OCI-LY1 (cell line): ENCODE measurements at regions not wholly inside any gene's neighbourhood (a gene's known extent, or its start where the extent isn't known, plus 50 kb on each side); places are given as distances from the start of the nearest gene placed in this dataset.

ENCODE experiments used
- H2AFZ ChIP-seq: fragments of 200-600 bp; sonication (generic), shearing (Covaris generic); 2 replicates; pipeline ENCODE4 v1.6.0; 2014; ENCODE audit warnings: antibody characterized with exemption, mild to moderate bottlenecking, low read length
- H3F3A ChIP-seq: fragments of 200-600 bp; sonication (generic), shearing (Covaris generic); 2 replicates; pipeline ENCODE4 v1.6.0; 2014; ENCODE audit warnings: mild to moderate bottlenecking, antibody characterized with exemption, low read length, moderate library complexity; ENCODE audit not compliant: insufficient read depth
- H3K27ac ChIP-seq: fragments of 200-600 bp; sonication (generic); 2 replicates; pipeline ENCODE4 v1.5.1; 2014; ENCODE audit warnings: low read length, mixed run types, mild to moderate bottlenecking, low read depth; ENCODE audit not compliant: poor library complexity, severe bottlenecking
- H3K27me3 ChIP-seq: fragments of 200-600 bp; sonication (generic); 2 replicates; pipeline ENCODE4 v1.6.0; 2014; ENCODE audit warnings: antibody characterized with exemption, mild to moderate bottlenecking, low read length, moderate library complexity; ENCODE audit not compliant: insufficient read depth
- H3K36me3 ChIP-seq: fragments of 200-600 bp; sonication (generic); 2 replicates; pipeline ENCODE4 v1.6.1; 2014; ENCODE audit warnings: mild to moderate bottlenecking, antibody characterized with exemption, low read length, moderate library complexity, mixed read lengths; ENCODE audit not compliant: insufficient read depth
- H3K4me1 ChIP-seq: fragments of 200-600 bp; sonication (generic); 2 replicates; pipeline ENCODE4 v1.5.1; 2014; ENCODE audit warnings: mild to moderate bottlenecking, low read length, moderate library complexity; ENCODE audit not compliant: insufficient read depth, severe bottlenecking
- H3K4me2 ChIP-seq: fragments of 200-600 bp; sonication (generic), shearing (Covaris generic); 2 replicates; pipeline ENCODE4 v1.6.1; 2014; ENCODE audit warnings: low read length
- H3K4me3 ChIP-seq: fragments of 200-600 bp; sonication (generic); 2 replicates; pipeline ENCODE4 v1.5.1; 2014; ENCODE audit warnings: low read length, low read depth, mild to moderate bottlenecking, mixed read lengths; ENCODE audit not compliant: poor library complexity, severe bottlenecking
- H3K79me2 ChIP-seq: fragments of 200-600 bp; shearing (Covaris generic); 2 replicates; pipeline ENCODE4 v1.6.1; 2016; ENCODE audit warnings: mixed run types, low read length, mixed read lengths; ENCODE audit not compliant: insufficient read depth
- H3K9ac ChIP-seq: fragments of 200-600 bp; sonication (generic), shearing (Covaris generic); 2 replicates; pipeline ENCODE4 v1.6.1; 2014; ENCODE audit warnings: mild to moderate bottlenecking, low read length, mixed read lengths
- H3K9me2 ChIP-seq: fragments of 200-600 bp; sonication (generic), shearing (Covaris generic); 2 replicates; pipeline ENCODE4 v1.6.1; 2014; ENCODE audit warnings: low read depth, mild to moderate bottlenecking, low read length, mixed read lengths
- H3K9me3 ChIP-seq: fragments of 200-600 bp; shearing (Covaris generic); 2 replicates; pipeline ENCODE4 v1.6.1; 2014; ENCODE audit warnings: low read length, mixed read lengths
- H4K20me1 ChIP-seq: fragments of 200-600 bp; sonication (generic), shearing (Covaris generic); 2 replicates; pipeline ENCODE4 v1.6.0; 2016; ENCODE audit warnings: mild to moderate bottlenecking, low read length; ENCODE audit not compliant: insufficient read depth
- EZH2 ChIP-seq: fragments of 200-600 bp; sonication (generic), shearing (Covaris generic); IDR thresholded peaks from 2 replicates; pipeline ENCODE4 v1.8.0; 2017; ENCODE audit warnings: borderline replicate concordance, mixed run types, mild to moderate bottlenecking, antibody characterized with exemption, low read length, moderate library complexity, mixed read lengths
- TF ChIP-seq, protein P1 (sequence below): fragments of 200-600 bp; sonication (generic), shearing (Covaris generic); IDR thresholded peaks from 2 replicates; pipeline ENCODE4 v1.5.1; 2017; ENCODE audit warnings: mild to moderate bottlenecking, antibody characterized with exemption, low read length, moderate library complexity, mixed read lengths

DNA sequence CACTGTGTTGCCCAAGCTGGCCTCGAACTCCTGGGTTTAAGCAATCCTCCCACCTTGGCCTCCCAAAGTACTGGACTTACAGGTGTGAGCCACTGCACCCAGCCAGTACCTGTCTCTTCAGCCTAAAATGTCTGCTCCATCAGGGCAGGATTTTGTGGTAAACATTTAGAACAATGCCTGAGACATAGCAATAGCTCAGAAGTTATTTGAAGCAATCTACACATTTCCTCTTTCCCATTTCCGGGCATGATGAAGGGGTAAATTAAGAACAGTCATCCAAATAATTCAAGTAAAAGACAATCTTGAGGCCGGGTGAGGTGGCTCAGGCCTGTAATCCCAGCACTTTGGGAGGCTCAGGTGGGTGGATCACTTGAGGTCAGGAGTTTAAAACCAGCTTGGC lies 69.0 kb upstream of the ZNF217 start:
- Histone ChIP-seq H2AFZ (no peak overlapping the region), H3K79me2 (no peaks in the 10 kb centered on the region), H3K36me3 (no peaks in the 10 kb centered on the region), H3F3A (no peaks in the 10 kb centered on the region), H3K27me3 (no peaks in the 10 kb centered on the region), H3K9me2 (no peaks in the 10 kb centered on the region), H3K27ac (peak overlapping the region; percentile 86), H4K20me1 (no peaks in the 10 kb centered on the region), H3K9me3 (no peaks in the 10 kb centered on the region), H3K4me1 (peaks cover 60% of the 10 kb centered on the region), H3K4me2 (no peak overlapping the region), H3K9ac (no peak overlapping the region), H3K4me3 (no peak overlapping the region)
- no peak for TF ChIP-seq EZH2
- TF ChIP-seq, protein P1, sequence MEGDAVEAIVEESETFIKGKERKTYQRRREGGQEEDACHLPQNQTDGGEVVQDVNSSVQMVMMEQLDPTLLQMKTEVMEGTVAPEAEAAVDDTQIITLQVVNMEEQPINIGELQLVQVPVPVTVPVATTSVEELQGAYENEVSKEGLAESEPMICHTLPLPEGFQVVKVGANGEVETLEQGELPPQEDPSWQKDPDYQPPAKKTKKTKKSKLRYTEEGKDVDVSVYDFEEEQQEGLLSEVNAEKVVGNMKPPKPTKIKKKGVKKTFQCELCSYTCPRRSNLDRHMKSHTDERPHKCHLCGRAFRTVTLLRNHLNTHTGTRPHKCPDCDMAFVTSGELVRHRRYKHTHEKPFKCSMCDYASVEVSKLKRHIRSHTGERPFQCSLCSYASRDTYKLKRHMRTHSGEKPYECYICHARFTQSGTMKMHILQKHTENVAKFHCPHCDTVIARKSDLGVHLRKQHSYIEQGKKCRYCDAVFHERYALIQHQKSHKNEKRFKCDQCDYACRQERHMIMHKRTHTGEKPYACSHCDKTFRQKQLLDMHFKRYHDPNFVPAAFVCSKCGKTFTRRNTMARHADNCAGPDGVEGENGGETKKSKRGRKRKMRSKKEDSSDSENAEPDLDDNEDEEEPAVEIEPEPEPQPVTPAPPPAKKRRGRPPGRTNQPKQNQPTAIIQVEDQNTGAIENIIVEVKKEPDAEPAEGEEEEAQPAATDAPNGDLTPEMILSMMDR, result no peak

- Histone ChIP-seq H3K4me2 (peak overlapping the region; percentile 70), H2AFZ (peak overlapping the region; percentile 17; the same call in 1 of the 2 replicates), H3K4me3 (peak overlapping the region; percentile 54), H3K79me2 (no peaks in the 10 kb centered on the region), H3F3A (no peaks in the 10 kb centered on the region), H4K20me1 (no peaks in the 10 kb centered on the region), H3K9me3 (no peaks in the 10 kb centered on the region), H3K27me3 (no peaks in the 10 kb centered on the region), H3K9ac (peak overlapping the region; percentile 67), H3K4me1 (peaks cover 77% of the 10 kb centered on the region), H3K27ac (peak overlapping the region; percentile 93), H3K9me2 (no peaks in the 10 kb centered on the region), H3K36me3 (no peaks in the 10 kb centered on the region)
- TF ChIP-seq EZH2, result no peak
- TF ChIP-seq, protein P1, result peak; percentile 31; the same call in 1 of the 2 replicates
Measured at GRCh38 chr20:53660947-53661381, 67.3 kb upstream of the ZNF217 start.

DNA sequence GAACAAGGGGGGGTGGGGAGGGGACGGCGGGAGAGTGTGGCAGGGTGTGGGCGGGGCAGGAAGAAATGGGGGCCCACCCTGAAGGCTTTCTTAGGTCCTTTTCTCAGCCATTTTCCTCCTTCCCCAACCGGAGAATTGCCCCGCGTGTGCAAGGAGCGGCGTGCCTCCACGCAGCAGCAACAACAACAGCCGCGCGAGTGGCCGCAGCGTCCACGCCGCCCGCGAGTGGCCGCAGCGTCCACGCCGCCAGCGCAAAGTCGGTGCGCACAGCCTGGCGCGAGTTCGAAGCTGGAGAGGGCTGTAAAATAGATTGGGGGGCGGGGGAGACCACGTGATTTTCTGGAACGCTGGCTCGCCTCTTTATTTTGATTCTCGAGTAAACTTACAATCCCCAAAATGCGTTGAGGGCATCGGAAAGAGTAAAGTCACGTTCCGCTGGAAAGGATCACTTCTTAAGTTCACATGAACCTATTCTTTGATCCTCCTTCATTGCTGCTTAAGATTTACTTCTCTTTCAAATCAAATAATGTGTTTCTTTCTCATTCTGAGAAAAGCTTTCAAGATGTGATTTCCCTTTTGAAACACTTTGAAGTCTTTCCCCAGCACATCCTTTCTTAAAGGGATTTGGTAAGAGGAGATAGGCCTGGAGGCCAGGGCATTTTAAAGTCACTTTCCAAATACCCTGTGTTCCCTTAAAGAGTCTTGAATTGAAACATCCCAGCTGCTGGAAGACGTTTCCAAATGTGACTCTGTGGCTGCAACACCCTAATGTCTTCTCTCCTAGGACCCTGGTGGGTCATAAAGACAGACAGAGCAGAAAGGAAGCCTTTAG lies 66.7 kb upstream of the ZNF217 start:
- no peaks in the 10 kb centered on the region for H3K9me3 ChIP-seq
- no peaks in the 10 kb centered on the region for H3F3A ChIP-seq
- H3K36me3 ChIP-seq, result no peaks in the 10 kb centered on the region
- peak overlapping the region; percentile 67 for H3K9ac ChIP-seq
- H3K27me3 ChIP-seq, result no peaks in the 10 kb centered on the region
- H3K79me2 ChIP-seq, result no peaks in the 10 kb centered on the region
- peak overlapping the region; percentile 93 for H3K27ac ChIP-seq
- no peaks in the 10 kb centered on the region for H4K20me1 ChIP-seq
- peaks cover 84% of the 10 kb centered on the region for H3K4me1 ChIP-seq
- TF ChIP-seq, protein P1, result no peak
- no peak for TF ChIP-seq EZH2
- peak overlapping the region; percentile 70 for H3K4me2 ChIP-seq
- H3K4me3 ChIP-seq, result peak overlapping the region; percentile 54
- H2AFZ ChIP-seq, result peak overlapping the region; percentile 17; the same call in 1 of the 2 replicates
- no peaks in the 10 kb centered on the region for H3K9me2 ChIP-seq
